ENCODE measurements at regions not wholly inside any gene's neighbourhood (a gene's known extent, or its start where the extent isn't known, plus 50 kb on each side); places are given as distances from the start of the nearest gene placed in this dataset.

GRCh38 chr2:185990861-185991525, 252.4 kb downstream of the FSIP2 start:
- Histone ChIP-seq H3K27ac (no peak overlapping the region), H3K9me3 (no peaks in the 10 kb centered on the region), H3K4me3 (no peak overlapping the region), H3K36me3 (no peaks in the 10 kb centered on the region), H3K4me1 (no peaks in the 10 kb centered on the region), H3K27me3 (no peaks in the 10 kb centered on the region)
- no peak for DNase-seq (ENCODE audit: extremely low spot score in 2 of 2)
- intact Hi-C loops (cut with DNase I): no loop called here
- no peak for TF ChIP-seq POLR2AphosphoS5 (IDR thresholded peaks at IDR 0.05; ENCODE audit: insufficient read depth in 1 of 2, low read depth in 1 of 2)
- TF ChIP-seq POLR2A (IDR thresholded peaks at IDR 0.05): no peak
- TF ChIP-seq CTCF (IDR thresholded peaks at IDR 0.05): no peak

- Histone ChIP-seq H3K27me3 (no peaks in the 10 kb centered on the region), H3K36me3 (no peaks in the 10 kb centered on the region), H3K27ac (no peak overlapping the region), H3K4me1 (no peaks in the 10 kb centered on the region), H3K9me3 (no peaks in the 10 kb centered on the region), H3K4me3 (no peak overlapping the region)
- intact Hi-C loops (cut with DNase I): no loop called here
- no peak for DNase-seq (ENCODE audit: extremely low spot score in 2 of 2)
- TF ChIP-seq POLR2A (IDR thresholded peaks at IDR 0.05) (no peak), CTCF (IDR thresholded peaks at IDR 0.05) (no peak), POLR2AphosphoS5 (IDR thresholded peaks at IDR 0.05; ENCODE audit: insufficient read depth in 1 of 2, low read depth in 1 of 2) (no peak)
Observed at GRCh38 chr2:185998562-185999070, 260.0 kb downstream of the FSIP2 start.

- intact Hi-C loops (cut with DNase I): no loop called here
Observed at GRCh38 chr2:186009341-186009740, 270.7 kb downstream of the FSIP2 start.

GRCh38 chr2:186017278-186017677, 278.7 kb downstream of the FSIP2 start:
- Histone ChIP-seq H3K4me3 (no peak overlapping the region), H3K4me1 (no peaks in the 10 kb centered on the region), H3K27ac (no peak overlapping the region), H3K36me3 (no peaks in the 10 kb centered on the region), H3K27me3 (no peaks in the 10 kb centered on the region), H3K9me3 (peaks cover 6% of the 10 kb centered on the region)
- intact Hi-C loops (cut with DNase I): no loop called here
- DNase-seq (ENCODE audit: extremely low spot score in 2 of 2): no peak
- TF ChIP-seq POLR2AphosphoS5 (IDR thresholded peaks at IDR 0.05; ENCODE audit: insufficient read depth in 1 of 2, low read depth in 1 of 2): no peak
- TF ChIP-seq CTCF (IDR thresholded peaks at IDR 0.05): no peak
- TF ChIP-seq POLR2A (IDR thresholded peaks at IDR 0.05): no peak

More at GRCh38 chr2:186009341-186009740, 270.7 kb downstream of the FSIP2 start:
- Histone ChIP-seq H3K9me3 (peaks cover 9% of the 10 kb centered on the region), H3K36me3 (no peaks in the 10 kb centered on the region), H3K4me3 (no peak overlapping the region), H3K27me3 (no peaks in the 10 kb centered on the region), H3K27ac (no peak overlapping the region), H3K4me1 (no peaks in the 10 kb centered on the region)
- TF ChIP-seq CTCF (IDR thresholded peaks at IDR 0.05): no peak
- no peak for DNase-seq (ENCODE audit: extremely low spot score in 2 of 2)

DNA sequence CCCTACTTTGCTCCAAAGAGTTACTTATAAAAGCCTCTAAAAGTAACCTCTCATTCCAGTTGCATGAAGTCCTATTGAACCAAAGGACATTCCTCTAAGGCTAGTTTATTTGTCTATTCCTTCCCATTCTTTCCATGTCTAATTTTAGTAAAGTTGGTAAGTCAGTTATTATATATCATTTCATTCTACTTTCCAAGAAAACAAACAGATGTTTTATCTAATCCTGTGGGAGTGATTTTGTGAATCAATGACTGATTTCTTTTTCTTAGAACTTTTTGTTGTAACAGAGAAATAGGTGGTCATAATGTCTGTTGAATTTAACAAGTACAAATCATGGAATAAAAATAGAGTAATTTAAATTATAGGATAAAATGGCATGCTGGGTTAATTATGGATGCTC, 286.3 kb downstream of the FSIP2 start:
- Histone ChIP-seq H3K36me3 (no peaks in the 10 kb centered on the region), H3K4me3 (no peak overlapping the region), H3K9me3 (no peaks in the 10 kb centered on the region), H3K27ac (no peak overlapping the region), H3K27me3 (no peaks in the 10 kb centered on the region), H3K4me1 (no peaks in the 10 kb centered on the region)
- TF ChIP-seq POLR2AphosphoS5 (IDR thresholded peaks at IDR 0.05; ENCODE audit: insufficient read depth in 1 of 2, low read depth in 1 of 2): no peak
- TF ChIP-seq POLR2A (IDR thresholded peaks at IDR 0.05): no peak
- TF ChIP-seq CTCF (IDR thresholded peaks at IDR 0.05): no peak
- DNase-seq (ENCODE audit: extremely low spot score in 2 of 2): no peak
- intact Hi-C loops (cut with DNase I): no loop called here

All from vagina (tissue), 2 donors.